ENCODE measurements at regions not wholly inside any gene's neighbourhood (a gene's known extent, or its start where the extent isn't known, plus 50 kb on each side); places are given as distances from the start of the nearest gene placed in this dataset.

DNA sequence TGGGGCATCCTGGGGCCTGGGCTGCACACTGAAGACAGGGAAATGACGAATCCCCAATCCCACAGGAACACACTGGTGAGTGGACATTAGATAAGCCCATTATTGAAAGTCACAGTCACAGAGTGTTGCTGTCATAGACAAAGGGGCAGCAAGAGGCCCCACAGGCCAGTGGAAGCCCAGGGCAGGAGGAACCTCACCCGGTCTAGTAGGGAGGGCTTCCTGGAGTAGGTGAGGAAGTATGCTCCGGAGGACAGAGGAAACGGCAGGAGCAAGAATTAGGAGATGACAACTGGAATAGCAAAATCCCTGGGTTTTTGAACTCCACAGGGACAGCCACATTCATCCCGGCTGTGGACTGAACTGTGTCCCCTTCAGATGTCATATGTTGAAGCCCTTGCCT is 101.2 kb downstream of the TPRA1 start:
- DNase-seq (no peak), ATAC-seq (ENCODE audit: low read depth) (no peak)
- Mint-ChIP-seq H3K4me3 (no peak overlapping the region), H3K4me1 (peaks cover 1% of the 10 kb centered on the region), H3K36me3 (no peaks in the 10 kb centered on the region), H3K27ac (no peak overlapping the region), H3K9me3 (peaks cover under 1% of the 10 kb centered on the region), H3K27me3 (peaks cover 51% of the 10 kb centered on the region)
- POLR2A ChIA-PET, result no interaction called here

GRCh38 chr3:127488740-127489139 is 101.8 kb downstream of the TPRA1 start:
- peaks cover 5% of the 10 kb centered on the region for H3K4me1 Mint-ChIP-seq
- H3K27me3 Mint-ChIP-seq, result peaks cover 51% of the 10 kb centered on the region
- H3K4me3 Mint-ChIP-seq, result no peak overlapping the region
- H3K27ac Mint-ChIP-seq, result no peak overlapping the region
- no peaks in the 10 kb centered on the region for H3K9me3 Mint-ChIP-seq
- POLR2A ChIA-PET, result no interaction called here
- ATAC-seq (ENCODE audit: low read depth) (no peak), DNase-seq (no peak)
- no peaks in the 10 kb centered on the region for H3K36me3 Mint-ChIP-seq

GRCh38 chr3:127488141-127488672 is 102.3 kb downstream of the TPRA1 start:
- ATAC-seq (ENCODE audit: low read depth), result no peak
- DNase-seq, result no peak
- Mint-ChIP-seq H3K4me1 (peaks cover 11% of the 10 kb centered on the region), H3K9me3 (no peaks in the 10 kb centered on the region), H3K27me3 (peaks cover 52% of the 10 kb centered on the region), H3K36me3 (no peaks in the 10 kb centered on the region), H3K27ac (no peak overlapping the region), H3K4me3 (no peak overlapping the region)
- POLR2A ChIA-PET, result no interaction called here

DNA sequence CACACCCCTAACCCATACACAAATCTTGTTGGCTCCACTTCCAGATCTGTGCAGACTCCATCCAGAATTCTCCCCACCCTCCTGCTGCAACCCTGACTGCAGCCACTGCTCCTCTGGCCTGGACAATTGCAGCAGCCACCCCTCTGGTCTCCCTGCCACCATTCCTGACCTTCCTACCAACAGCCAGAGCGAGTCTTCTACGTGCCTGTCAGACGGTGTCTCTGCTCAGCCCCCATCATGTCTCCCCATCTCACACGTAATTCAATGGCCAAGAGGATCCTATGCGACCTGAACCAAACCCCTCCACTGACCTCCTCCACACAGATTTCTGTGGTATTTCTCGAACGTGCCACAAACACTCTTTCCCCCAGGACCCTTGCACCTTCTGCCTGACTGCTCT is 103.3 kb downstream of the TPRA1 start:
- POLR2A ChIA-PET, result no interaction called here
- H3K9me3 Mint-ChIP-seq, result no peaks in the 10 kb centered on the region
- peak; percentile 9 for DNase-seq
- peaks cover 15% of the 10 kb centered on the region for H3K4me1 Mint-ChIP-seq
- H3K36me3 Mint-ChIP-seq, result no peaks in the 10 kb centered on the region
- peaks cover 52% of the 10 kb centered on the region for H3K27me3 Mint-ChIP-seq
- H3K27ac Mint-ChIP-seq, result no peak overlapping the region
- ATAC-seq (ENCODE audit: low read depth), result no peak
- no peak overlapping the region for H3K4me3 Mint-ChIP-seq

- H3K4me1 Mint-ChIP-seq, result peaks cover 15% of the 10 kb centered on the region
- H3K36me3 Mint-ChIP-seq, result no peaks in the 10 kb centered on the region
- POLR2A ChIA-PET, result no interaction called here
- H3K27me3 Mint-ChIP-seq, result peaks cover 56% of the 10 kb centered on the region
- no peak overlapping the region for H3K27ac Mint-ChIP-seq
- no peak overlapping the region for H3K4me3 Mint-ChIP-seq
- ATAC-seq (ENCODE audit: low read depth), result no peak
- no peaks in the 10 kb centered on the region for H3K9me3 Mint-ChIP-seq
- peak; percentile 10 for DNase-seq
Observed at GRCh38 chr3:127486321-127486944, 104.1 kb downstream of the TPRA1 start.

GRCh38 chr3:127485396-127486170 is 105.0 kb downstream of the TPRA1 start:
- H3K9me3 Mint-ChIP-seq, result no peaks in the 10 kb centered on the region
- peaks cover 15% of the 10 kb centered on the region for H3K4me1 Mint-ChIP-seq
- no peak overlapping the region for H3K27ac Mint-ChIP-seq
- POLR2A ChIA-PET, result interaction anchor here (0.6 kb wide), 1 partner anchor 599 kb away, joined by 3 read pairs; no protein-coding TSS in a partner anchor
- peaks cover 55% of the 10 kb centered on the region for H3K27me3 Mint-ChIP-seq
- no peak overlapping the region for H3K4me3 Mint-ChIP-seq
- DNase-seq (peak; percentile 9), ATAC-seq (ENCODE audit: low read depth) (no peak)
- no peaks in the 10 kb centered on the region for H3K36me3 Mint-ChIP-seq

DNA sequence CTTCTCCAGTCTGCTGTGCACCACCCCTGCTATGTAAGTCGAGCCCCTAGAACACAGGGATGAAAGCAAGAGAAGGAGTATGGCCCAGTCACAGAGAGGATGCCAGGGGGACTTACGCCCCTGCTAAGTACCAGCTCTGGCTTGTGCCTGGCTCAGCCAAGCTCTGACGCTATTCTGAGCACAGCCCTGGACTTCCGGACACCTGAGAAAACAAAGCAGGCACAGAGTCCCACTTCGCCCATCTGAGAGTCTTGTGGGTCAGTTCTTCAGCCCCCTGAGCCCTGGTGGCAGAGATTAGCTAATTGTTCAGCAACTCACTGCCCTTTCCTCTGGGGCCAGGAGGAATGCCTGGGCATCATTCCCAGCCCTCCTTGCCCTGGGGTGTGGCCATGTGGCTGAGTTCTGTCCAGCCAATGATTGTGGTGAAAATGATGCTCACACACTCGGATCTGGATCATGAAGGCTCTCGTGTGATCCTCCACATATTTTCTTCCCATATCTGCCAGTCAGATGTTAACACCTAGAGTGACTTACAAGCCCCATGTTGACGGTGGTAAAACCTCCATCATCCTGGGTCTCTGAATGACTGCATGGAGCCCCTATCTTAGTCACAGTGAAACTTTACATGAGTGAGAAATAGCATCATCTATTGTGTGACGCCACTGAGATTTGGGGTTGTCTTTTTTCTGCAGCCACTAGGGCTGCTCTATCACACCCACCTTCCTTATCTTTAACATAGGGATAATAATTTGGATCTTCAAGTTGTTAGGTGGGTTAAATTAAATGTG is 105.7 kb downstream of the TPRA1 start:
- Mint-ChIP-seq H3K9me3 (no peaks in the 10 kb centered on the region), H3K27me3 (peaks cover 57% of the 10 kb centered on the region), H3K36me3 (no peaks in the 10 kb centered on the region), H3K27ac (no peak overlapping the region), H3K4me3 (no peak overlapping the region), H3K4me1 (peaks cover 15% of the 10 kb centered on the region)
- ATAC-seq (ENCODE audit: low read depth) (peak; percentile 11), DNase-seq (no peak)
- POLR2A ChIA-PET, result interaction anchor here (0.6 kb wide), 1 partner anchor 598 kb away, joined by 3 read pairs; no protein-coding TSS in a partner anchor

DNA sequence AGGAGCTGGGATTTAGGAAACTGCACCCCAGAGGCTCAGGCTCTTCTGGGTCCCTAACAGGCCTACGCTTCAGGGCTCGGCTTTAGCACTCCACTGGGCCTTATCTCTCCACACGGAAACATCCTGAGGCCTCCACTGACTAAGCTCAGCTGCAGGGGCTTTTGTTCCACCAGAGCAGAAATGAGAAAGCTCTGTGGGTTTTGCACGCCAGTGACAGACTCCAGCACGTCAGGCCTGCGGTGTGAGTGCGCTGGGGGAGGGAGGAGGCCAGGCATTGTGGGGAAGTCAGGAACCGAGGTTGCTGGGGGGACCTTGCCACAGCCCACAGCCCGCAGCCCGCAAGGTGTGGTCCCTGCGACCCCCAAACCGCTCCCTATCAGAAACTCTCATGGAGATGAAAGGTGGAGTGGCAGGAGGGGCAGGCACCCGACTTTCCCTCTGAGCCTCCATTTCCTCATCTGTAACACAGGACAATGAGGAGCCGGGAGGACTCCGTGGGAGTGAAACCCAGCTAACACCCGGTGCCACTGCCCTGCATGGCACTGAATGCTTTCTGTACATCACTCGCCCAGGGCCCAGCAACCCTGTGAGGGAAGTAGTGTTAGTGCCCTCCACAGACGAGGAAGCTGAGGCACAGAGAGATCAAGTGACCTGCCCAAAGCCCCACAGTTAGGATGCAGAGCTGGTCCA is 106.5 kb downstream of the TPRA1 start:
- H3K9me3 Mint-ChIP-seq, result no peaks in the 10 kb centered on the region
- no peak overlapping the region for H3K4me3 Mint-ChIP-seq
- H3K27ac Mint-ChIP-seq, result peak overlapping the region; percentile 45
- POLR2A ChIA-PET, result no interaction called here
- peaks cover 52% of the 10 kb centered on the region for H3K27me3 Mint-ChIP-seq
- no peaks in the 10 kb centered on the region for H3K36me3 Mint-ChIP-seq
- peaks cover 15% of the 10 kb centered on the region for H3K4me1 Mint-ChIP-seq
- ATAC-seq (ENCODE audit: low read depth) (peak; percentile 83), DNase-seq (peak; percentile 69)

GRCh38 chr3:127483005-127483641 is 107.4 kb downstream of the TPRA1 start:
- H3K4me3 Mint-ChIP-seq, result no peak overlapping the region
- no peaks in the 10 kb centered on the region for H3K36me3 Mint-ChIP-seq
- no peaks in the 10 kb centered on the region for H3K9me3 Mint-ChIP-seq
- H3K27me3 Mint-ChIP-seq, result peaks cover 49% of the 10 kb centered on the region
- POLR2A ChIA-PET, result no interaction called here
- DNase-seq (peak; percentile 20), ATAC-seq (ENCODE audit: low read depth) (no peak)
- peaks cover 15% of the 10 kb centered on the region for H3K4me1 Mint-ChIP-seq
- H3K27ac Mint-ChIP-seq, result no peak overlapping the region

DNA sequence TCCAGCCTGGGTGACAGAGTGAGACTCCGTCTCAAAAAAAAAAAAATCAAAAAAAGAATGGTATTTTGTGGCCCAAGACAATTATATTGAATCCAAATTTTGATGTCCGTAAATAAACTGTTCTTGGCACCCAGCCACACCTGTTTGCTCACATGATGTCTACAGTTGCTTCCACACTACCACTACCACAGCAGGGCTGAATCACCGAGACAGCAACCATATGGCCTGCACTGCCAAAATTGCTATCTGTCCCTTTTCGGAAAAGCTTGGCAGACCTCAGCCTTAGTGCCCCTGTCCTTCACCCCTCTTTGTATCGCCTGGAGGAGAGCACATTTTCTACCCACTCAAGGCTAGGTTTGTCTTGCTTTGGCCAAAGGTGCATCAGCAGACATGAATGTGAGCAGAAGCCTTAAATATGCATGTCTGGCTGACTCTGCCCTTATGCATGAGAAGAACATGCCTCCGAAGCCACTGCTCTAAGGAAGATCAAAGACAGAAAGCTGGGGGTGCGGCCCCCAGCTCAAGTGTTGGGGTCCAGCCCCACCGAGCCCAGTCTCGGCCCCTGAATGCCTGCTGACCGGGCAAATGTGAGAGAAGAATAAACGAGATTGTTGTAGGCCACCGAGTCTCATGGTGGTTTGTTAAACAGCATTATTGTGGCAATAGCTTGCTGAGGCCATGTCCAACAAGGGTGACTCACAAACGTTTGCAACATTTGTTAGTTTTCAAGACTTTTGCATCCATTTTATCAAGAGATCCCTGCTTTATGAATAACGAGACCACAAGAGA is 108.1 kb downstream of the TPRA1 start:
- Mint-ChIP-seq H3K4me3 (no peak overlapping the region), H3K27me3 (peaks cover 46% of the 10 kb centered on the region), H3K4me1 (peaks cover 15% of the 10 kb centered on the region), H3K36me3 (no peaks in the 10 kb centered on the region), H3K27ac (no peak overlapping the region), H3K9me3 (no peaks in the 10 kb centered on the region)
- ATAC-seq (ENCODE audit: low read depth) (no peak), DNase-seq (peak; percentile 8)
- POLR2A ChIA-PET, result no interaction called here

DNA sequence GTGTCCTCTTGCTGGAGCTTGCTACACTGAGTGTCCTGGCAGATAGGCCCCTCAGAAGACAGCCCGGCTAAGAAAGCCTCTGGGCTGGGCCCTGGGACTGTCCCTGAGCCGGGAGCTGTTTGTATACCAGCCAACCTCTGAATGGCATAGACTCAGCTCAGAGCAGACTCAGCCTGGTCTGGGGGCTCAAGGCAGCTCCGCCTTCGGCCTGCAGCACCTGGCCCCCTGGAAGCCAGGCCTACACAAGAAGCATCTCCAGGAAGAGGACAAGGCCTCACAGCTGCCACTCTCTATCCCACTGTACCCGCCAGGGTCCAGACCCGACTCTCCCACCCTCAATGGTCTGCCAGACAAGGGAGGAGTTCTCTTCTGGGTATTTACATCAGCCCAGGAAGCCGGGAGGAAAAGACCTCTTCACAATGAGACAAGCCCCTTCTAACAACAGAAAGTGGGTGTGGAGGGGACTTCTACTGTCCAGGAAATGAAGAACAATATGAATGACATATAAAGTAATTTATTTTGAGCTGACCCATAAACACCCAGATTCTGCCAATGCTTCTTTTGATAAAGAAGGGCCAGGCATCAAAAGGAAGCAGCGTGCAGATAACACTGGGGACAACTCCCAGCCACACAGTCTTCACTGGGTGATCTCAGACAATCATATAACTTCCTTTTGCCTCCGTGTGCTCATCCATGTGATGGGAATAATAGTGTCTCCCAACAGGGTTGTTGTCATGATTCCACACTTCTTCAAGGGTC is 110.2 kb downstream of the TPRA1 start:
- peak; percentile 23 for DNase-seq
- Mint-ChIP-seq H3K27me3 (peaks cover 40% of the 10 kb centered on the region), H3K27ac (no peak overlapping the region), H3K4me1 (peaks cover 15% of the 10 kb centered on the region), H3K9me3 (no peaks in the 10 kb centered on the region), H3K4me3 (no peak overlapping the region), H3K36me3 (no peaks in the 10 kb centered on the region)
- POLR2A ChIA-PET, result interaction anchor here (0.5 kb wide), 1 partner anchor 1596 kb away, joined by 3 read pairs; no protein-coding TSS in a partner anchor
- no peak for ATAC-seq (ENCODE audit: low read depth)

Data from activated naive CD8-positive, alpha-beta T cell treated with anti-CD3 and anti-CD28 coated beads, Interleukin-2, amount 10 ng/mL, durations not matched to agents 7 days and 5 days (primary cell).